BJ (cell line): ENCODE measurements at regions not wholly inside any gene's neighbourhood (a gene's known extent, or its start where the extent isn't known, plus 50 kb on each side); places are given as distances from the start of the nearest gene placed in this dataset.

Experiments used
- CTCF ChIA-PET: fragments of 350-600 bp; formaldehyde crosslinking; extraction: SDS; loops from one replicate; lab custom pipeline; 2021; ENCODE audit warnings: antibody characterized with exemption, inconsistent platforms; lab: Yijun Ruan, JAX
- POLR2A ChIA-PET: fragments of 300-600 bp; sonication (Branson Sonifier 250); formaldehyde crosslinking; extraction: SDS; loops from one replicate; lab custom pipeline; 2021; ENCODE audit warnings: antibody characterized with exemption; lab: Charles Lee
- DNase-seq: peaks from one replicate; pipeline ENCODE4 v3.0.0-alpha.2; 2011; ENCODE audit warnings: low read depth
- H3K27me3 ChIP-seq: 2 replicates; pipeline ENCODE4 v1.6.0; 2011; ENCODE audit warnings: low read length; ENCODE audit not compliant: control insufficient read depth, insufficient read depth
- H3K36me3 ChIP-seq: 2 replicates; pipeline ENCODE4 v1.5.1; 2011; ENCODE audit warnings: low read length; ENCODE audit not compliant: control insufficient read depth, insufficient read depth
- H3K4me3 ChIP-seq: 2 replicates; pipeline ENCODE4 v1.5.1; 2011; ENCODE audit warnings: low read depth, mild to moderate bottlenecking, control low read depth, low read length
- TF ChIP-seq, protein P1 (sequence below): IDR thresholded peaks from 2 replicates; pipeline ENCODE4 v1.5.1; 2011; ENCODE audit warnings: low read depth, mild to moderate bottlenecking, control low read depth, inconsistent platforms, low read length, moderate library complexity; ENCODE audit not compliant: insufficient read depth

DNA sequence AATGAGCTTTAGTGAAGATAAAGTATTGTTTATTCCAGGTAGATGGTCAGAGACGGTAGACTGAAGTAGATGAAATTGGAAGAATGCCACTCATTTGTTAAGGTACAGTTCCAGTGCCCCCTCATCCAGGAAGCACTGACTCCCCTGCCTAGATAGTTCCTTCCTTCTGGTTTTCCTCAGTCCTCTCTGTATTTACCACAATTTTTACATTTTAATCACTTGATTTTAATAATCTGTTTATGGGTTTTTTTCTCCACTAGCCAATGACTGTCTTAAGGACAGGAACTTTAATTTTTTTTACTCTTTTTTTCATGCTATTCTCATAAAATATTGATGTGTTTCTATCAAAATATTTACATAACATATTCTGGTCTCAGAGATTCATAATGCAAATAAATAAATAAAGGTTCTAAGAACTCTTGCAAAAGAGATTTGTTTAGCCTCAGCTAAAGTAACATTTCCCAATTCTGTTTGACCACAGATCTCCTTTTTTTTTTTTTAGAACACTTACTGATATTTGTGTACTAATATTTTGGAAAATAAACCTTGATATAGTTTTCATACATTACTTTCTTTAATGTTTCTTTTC lies 651.6 kb downstream of the PLPP3 start:
- POLR2A ChIA-PET: no interaction called here
- Histone ChIP-seq H3K36me3 (no peaks in the 10 kb centered on the region), H3K4me3 (no peak overlapping the region), H3K27me3 (no peaks in the 10 kb centered on the region)
- TF ChIP-seq, protein P1, sequence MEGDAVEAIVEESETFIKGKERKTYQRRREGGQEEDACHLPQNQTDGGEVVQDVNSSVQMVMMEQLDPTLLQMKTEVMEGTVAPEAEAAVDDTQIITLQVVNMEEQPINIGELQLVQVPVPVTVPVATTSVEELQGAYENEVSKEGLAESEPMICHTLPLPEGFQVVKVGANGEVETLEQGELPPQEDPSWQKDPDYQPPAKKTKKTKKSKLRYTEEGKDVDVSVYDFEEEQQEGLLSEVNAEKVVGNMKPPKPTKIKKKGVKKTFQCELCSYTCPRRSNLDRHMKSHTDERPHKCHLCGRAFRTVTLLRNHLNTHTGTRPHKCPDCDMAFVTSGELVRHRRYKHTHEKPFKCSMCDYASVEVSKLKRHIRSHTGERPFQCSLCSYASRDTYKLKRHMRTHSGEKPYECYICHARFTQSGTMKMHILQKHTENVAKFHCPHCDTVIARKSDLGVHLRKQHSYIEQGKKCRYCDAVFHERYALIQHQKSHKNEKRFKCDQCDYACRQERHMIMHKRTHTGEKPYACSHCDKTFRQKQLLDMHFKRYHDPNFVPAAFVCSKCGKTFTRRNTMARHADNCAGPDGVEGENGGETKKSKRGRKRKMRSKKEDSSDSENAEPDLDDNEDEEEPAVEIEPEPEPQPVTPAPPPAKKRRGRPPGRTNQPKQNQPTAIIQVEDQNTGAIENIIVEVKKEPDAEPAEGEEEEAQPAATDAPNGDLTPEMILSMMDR: no peak
- DNase-seq: no peak
- CTCF ChIA-PET: interaction anchor here (1.0 kb wide), 1 partner anchor 23 kb away, joined by 3 read pairs; no protein-coding TSS in a partner anchor

DNA sequence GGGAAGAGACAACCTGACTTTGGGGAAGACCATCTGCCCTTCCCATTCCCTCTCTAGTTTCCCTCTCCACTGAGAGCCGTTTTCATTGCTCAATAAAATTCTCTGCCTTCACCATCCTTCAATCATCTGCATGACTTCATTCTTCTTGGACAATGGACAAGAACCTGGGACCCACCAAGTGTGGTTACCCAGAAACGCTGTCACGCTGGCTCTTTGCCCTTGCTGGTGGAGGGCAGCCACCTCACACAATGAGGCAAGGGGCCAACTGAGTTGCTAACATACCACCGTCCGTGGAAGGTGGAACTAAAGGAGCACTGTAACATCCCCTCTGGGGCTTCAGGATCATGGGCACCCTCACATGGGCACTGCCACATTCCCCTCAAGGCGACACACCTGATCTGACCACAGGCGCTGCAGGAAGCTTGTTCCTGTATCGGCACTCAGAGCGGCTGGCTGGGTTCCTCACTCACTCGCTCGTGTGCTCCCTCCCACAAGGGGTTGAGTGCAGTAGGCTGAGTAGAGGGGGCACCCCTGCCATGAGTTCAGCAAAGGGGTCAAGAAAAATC lies 652.4 kb downstream of the PLPP3 start:
- DNase-seq: no peak
- TF ChIP-seq, protein P1: no peak
- ChIA-PET CTCF (no interaction called here), POLR2A (no interaction called here)
- Histone ChIP-seq H3K4me3 (no peak overlapping the region), H3K27me3 (no peaks in the 10 kb centered on the region), H3K36me3 (no peaks in the 10 kb centered on the region)

DNA sequence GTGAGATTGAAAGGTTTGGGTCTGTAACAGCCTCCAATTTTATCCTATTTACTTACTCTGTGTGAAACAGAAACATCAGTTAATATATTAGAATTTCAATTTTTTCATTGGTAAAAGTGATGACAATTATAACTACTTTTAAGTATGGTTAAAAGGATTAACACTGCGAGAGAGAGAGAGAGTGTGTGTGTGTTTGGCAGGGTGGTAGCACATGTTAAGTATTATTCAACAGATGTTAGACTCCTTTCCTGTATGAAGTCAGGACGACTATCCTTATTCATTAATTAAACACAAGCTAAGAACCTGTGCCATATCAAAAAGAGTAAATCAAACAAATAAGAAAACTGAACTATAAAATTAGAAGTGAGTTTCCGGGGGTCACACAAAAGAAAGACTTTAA lies 662.5 kb downstream of the PLPP3 start:
- no peaks in the 10 kb centered on the region for H3K27me3 ChIP-seq
- no peaks in the 10 kb centered on the region for H3K36me3 ChIP-seq
- ChIA-PET CTCF (no interaction called here), POLR2A (no interaction called here)
- DNase-seq: no peak
- H3K4me3 ChIP-seq: no peak overlapping the region
- TF ChIP-seq, protein P1: no peak

DNA sequence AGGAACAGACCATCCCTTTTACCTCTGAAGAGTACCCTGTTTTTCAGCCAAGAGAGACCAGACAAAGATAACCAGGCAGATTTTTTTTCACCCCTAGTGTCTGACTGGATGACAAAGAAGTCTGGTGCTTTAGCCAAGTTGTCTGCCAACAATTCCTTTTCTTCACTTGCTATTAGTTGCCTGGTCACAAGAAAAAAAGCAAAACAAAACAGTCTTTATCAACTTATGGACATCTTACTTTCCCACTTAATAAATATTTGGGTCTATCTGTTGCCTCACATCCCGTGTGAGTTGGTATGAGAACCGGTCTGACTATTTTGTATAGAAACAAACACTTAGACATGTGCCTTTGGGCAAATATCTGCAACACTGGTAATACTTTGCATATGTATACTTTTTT lies 662.9 kb downstream of the PLPP3 start:
- Histone ChIP-seq H3K4me3 (no peak overlapping the region), H3K36me3 (no peaks in the 10 kb centered on the region), H3K27me3 (no peaks in the 10 kb centered on the region)
- ChIA-PET POLR2A (no interaction called here), CTCF (no interaction called here)
- TF ChIP-seq, protein P1: no peak
- DNase-seq: peak; percentile 87

DNA sequence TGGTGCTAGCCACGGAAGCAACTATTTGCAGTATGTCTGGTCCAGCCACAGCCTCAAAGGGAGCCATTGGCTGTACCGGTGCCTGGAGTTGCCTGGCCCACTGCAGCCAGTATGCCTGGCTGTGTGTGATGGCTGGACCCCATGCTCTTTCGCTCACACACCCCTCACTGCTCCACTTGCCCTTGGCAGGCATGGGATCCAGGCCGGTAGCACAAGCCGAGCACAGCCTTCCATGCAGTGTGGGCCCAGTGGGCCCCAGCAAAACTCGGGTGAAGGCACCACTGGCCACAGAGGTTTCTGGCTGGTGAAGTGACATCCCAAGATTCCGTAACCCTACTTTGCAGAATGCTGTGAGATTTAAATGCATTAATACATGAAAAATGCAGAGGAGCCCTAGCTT lies 665.8 kb downstream of the PLPP3 start:
- Histone ChIP-seq H3K36me3 (no peaks in the 10 kb centered on the region), H3K4me3 (no peak overlapping the region), H3K27me3 (no peaks in the 10 kb centered on the region)
- TF ChIP-seq, protein P1: no peak
- POLR2A ChIA-PET: no interaction called here
- CTCF ChIA-PET: no interaction called here
- DNase-seq: no peak
